ENCODE measurements at regions not wholly inside any gene's neighbourhood (a gene's known extent, or its start where the extent isn't known, plus 50 kb on each side); places are given as distances from the start of the nearest gene placed in this dataset.

DNA sequence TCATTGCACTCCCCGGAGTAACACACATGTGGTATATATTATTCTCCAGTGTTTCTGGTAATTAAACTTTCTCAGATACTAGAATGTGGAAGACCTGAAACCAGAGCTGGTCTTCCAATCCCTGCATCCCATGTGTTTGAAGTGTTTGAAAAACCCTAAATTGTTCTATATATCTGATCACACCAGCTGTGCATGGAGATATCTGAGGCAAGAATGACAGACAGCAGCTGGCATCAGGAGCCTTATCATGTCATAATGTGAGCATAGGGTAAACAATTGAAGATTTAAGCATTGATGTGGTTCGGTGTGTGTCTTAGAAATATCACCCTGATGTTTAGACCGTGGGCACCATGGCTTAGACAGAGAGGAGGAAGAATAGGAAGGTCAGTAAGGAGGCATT lies 251.0 kb downstream of the CDH11 start:
- TF ChIP-seq, protein P1, sequence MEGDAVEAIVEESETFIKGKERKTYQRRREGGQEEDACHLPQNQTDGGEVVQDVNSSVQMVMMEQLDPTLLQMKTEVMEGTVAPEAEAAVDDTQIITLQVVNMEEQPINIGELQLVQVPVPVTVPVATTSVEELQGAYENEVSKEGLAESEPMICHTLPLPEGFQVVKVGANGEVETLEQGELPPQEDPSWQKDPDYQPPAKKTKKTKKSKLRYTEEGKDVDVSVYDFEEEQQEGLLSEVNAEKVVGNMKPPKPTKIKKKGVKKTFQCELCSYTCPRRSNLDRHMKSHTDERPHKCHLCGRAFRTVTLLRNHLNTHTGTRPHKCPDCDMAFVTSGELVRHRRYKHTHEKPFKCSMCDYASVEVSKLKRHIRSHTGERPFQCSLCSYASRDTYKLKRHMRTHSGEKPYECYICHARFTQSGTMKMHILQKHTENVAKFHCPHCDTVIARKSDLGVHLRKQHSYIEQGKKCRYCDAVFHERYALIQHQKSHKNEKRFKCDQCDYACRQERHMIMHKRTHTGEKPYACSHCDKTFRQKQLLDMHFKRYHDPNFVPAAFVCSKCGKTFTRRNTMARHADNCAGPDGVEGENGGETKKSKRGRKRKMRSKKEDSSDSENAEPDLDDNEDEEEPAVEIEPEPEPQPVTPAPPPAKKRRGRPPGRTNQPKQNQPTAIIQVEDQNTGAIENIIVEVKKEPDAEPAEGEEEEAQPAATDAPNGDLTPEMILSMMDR (IDR thresholded peaks at IDR 0.05): no peak
- TF ChIP-seq, protein P2, sequence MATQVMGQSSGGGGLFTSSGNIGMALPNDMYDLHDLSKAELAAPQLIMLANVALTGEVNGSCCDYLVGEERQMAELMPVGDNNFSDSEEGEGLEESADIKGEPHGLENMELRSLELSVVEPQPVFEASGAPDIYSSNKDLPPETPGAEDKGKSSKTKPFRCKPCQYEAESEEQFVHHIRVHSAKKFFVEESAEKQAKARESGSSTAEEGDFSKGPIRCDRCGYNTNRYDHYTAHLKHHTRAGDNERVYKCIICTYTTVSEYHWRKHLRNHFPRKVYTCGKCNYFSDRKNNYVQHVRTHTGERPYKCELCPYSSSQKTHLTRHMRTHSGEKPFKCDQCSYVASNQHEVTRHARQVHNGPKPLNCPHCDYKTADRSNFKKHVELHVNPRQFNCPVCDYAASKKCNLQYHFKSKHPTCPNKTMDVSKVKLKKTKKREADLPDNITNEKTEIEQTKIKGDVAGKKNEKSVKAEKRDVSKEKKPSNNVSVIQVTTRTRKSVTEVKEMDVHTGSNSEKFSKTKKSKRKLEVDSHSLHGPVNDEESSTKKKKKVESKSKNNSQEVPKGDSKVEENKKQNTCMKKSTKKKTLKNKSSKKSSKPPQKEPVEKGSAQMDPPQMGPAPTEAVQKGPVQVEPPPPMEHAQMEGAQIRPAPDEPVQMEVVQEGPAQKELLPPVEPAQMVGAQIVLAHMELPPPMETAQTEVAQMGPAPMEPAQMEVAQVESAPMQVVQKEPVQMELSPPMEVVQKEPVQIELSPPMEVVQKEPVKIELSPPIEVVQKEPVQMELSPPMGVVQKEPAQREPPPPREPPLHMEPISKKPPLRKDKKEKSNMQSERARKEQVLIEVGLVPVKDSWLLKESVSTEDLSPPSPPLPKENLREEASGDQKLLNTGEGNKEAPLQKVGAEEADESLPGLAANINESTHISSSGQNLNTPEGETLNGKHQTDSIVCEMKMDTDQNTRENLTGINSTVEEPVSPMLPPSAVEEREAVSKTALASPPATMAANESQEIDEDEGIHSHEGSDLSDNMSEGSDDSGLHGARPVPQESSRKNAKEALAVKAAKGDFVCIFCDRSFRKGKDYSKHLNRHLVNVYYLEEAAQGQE (IDR thresholded peaks at IDR 0.05; ENCODE audit: insufficient read depth in 1 of 2, low read depth in 2 of 2, low read length in 1 of 2): no peak
- no peak for TF ChIP-seq POLR2AphosphoS5 (IDR thresholded peaks at IDR 0.05; ENCODE audit: low read depth, low read length)
- no peak for TF ChIP-seq TCF7L2 (IDR thresholded peaks at IDR 0.05; ENCODE audit: low read depth, low read length)
- no peak for TF ChIP-seq SIN3A (IDR thresholded peaks at IDR 0.05; ENCODE audit: borderline replicate concordance, insufficient read depth, low read depth, low read length)
